ENCODE measurements at regions not wholly inside any gene's neighbourhood (a gene's known extent, or its start where the extent isn't known, plus 50 kb on each side); places are given as distances from the start of the nearest gene placed in this dataset.
"Not testable (repeated sequence)": the region's sequence is repeated elsewhere in the genome, so short reads cannot be mapped to it uniquely, and the experiment has no call there.

DNA sequence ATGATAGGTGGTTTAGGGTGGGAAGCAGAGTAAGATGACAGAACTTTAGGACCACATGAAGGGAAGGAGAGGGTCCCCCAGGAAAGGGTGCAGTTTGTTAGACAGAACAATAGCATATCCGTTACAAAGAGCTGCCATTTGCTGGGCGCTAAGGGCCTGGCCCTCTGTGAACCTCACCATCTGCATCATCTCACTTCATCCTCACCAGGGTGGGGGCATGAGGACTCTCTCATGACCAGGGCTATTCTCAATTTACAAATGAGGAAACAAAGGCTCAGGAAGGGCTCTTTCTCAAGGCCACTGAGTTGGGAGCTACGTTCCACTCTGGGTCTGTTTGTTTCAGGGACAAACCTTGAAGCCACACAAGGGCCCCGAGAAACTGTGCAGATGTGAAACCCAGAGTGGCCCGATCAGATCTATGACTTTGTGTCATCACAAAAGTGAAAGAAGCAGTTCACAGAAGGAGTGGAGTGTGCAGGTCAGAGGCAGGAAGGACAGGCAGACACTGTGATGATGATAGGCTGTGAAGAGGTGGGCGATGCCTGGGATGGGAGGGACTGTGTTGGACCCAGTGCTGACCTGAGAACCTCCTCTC is 304.8 kb upstream of the PLGLB2 start:
- H3K36me3 ChIP-seq; H3K27me3 ChIP-seq; intact Hi-C loops (cut with DNase I); H3K27ac ChIP-seq; ATAC-seq; H3K4me3 ChIP-seq; FAIRE-seq; H3K9me3 ChIP-seq; H3K4me1 ChIP-seq; DNase-seq: not testable (repeated sequence)
- 40 to 51% methylated on average over 5 of the region's 6 CpGs for WGBS, 2 donors

DNA sequence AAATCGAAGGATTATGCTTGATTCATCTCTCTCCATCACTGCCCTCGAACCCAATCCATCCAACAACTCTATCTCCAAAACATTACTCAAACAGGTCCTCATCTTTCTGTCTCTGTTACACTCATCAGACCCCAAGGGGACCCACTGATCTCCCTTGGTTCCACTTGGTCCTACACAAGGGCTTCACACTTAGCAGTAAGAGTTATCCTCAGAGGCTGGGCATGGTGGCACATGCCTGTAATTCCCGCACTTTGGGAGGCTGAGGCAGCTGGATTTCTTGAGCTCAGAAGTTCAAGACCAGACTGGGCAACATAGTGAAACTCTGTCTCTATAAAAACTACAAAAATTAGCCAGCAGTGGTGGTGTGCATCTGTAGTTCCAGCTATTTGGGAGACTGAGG is 302.9 kb upstream of the PLGLB2 start:
- H3K4me1 ChIP-seq; DNase-seq; H3K4me3 ChIP-seq; ATAC-seq; H3K27me3 ChIP-seq; FAIRE-seq; H3K9me3 ChIP-seq; H3K36me3 ChIP-seq; H3K27ac ChIP-seq; intact Hi-C loops (cut with DNase I): not testable (repeated sequence)
- 38 to 72% methylated on average over 3 of the region's 3 CpGs for WGBS, 2 donors

DNA sequence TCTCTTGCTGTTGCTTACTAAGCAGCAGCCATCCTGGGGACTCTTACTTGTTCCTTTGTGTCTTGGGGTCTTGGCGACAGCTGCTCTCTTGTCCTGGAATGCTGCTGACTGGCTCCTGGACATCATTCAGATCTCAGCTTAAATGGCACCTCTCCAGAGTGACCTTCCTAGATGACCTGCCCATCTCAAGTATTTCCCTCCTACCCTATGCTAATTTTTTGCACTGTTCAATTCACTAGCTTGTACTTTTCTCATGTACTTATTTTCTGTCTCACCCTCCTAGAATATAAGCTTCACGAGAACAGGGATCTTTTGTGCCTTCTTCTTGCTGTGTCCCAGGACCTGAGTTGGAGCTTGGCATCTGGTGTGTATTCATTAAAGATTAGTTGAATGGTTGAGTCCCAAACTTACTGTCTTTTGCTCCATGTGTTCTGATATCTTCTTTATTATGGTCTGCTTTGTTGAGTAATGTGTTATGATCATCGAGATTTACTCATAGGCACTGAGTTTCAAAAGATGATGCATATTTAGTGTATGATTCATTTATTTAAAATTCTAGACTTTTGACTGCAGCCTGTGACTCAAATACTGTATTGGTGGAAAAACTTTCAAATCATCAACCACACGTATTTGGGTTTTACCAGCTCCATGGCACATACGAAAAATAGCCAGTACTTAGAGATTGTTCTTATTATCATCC is 302.1 kb upstream of the PLGLB2 start:
- H3K4me3 ChIP-seq; FAIRE-seq; H3K27me3 ChIP-seq; H3K36me3 ChIP-seq; H3K27ac ChIP-seq; H3K9me3 ChIP-seq; intact Hi-C loops (cut with DNase I); DNase-seq; H3K4me1 ChIP-seq: not testable (repeated sequence)
- WGBS, 2 donors = 74 to 88% methylated on average over 2 of the region's 5 CpGs
- ATAC-seq = peak in 1 of 4 donors; percentile 37

DNA sequence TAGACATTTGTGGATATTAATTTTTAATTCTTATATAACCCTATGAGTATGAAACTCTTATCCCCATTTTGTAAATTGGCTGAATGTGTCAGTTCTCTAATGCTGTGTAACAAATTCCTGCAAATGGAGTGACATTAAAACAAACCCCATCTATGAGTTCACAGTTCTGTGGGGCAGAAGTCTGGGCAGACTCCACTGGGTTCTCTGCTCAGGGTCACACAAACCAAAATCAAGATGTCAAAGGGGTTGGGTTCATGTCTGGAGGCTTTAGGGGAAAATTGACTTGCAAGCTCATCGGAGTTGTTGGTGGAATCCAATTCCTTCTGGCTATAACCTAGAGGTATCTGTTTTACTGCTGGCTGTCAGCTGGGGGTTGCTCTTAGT is 301.6 kb upstream of the PLGLB2 start:
- H3K4me1 ChIP-seq; intact Hi-C loops (cut with DNase I); H3K4me3 ChIP-seq; H3K36me3 ChIP-seq; H3K27me3 ChIP-seq; ATAC-seq; FAIRE-seq; H3K9me3 ChIP-seq; DNase-seq; H3K27ac ChIP-seq: not testable (repeated sequence)
- no CpG with 5 or more reads among the region's 1 CpG for WGBS, 2 donors

DNA sequence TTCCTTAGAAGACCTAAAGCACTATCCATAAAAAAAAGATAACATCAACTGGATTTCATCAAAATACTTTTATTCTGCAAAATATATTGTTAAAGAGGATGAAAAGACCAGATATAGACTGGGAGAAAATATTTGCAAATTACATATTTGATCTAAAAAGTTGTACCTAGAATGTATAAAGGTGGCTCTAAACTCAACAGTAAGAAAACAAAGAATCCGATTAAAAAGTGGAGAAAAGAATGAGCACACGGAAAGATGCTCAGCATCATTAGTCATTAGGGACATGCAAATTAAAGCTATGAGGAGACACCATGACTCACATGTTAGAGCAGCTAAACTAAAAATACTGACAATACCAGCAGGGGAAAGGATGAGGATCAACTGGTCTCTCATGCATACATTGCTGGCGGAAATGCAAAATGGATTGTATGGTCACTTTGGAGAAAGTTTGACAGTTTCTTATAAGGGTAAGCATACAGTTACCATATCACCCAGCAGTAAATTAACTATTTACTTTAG is 298.4 kb upstream of the PLGLB2 start:
- H3K4me1 ChIP-seq; H3K9me3 ChIP-seq; H3K27me3 ChIP-seq; intact Hi-C loops (cut with DNase I); H3K27ac ChIP-seq; H3K36me3 ChIP-seq; DNase-seq; H3K4me3 ChIP-seq; FAIRE-seq; ATAC-seq: not testable (repeated sequence)
- WGBS, 2 donors = 83 to 91% methylated on average over 2 of the region's 3 CpGs

DNA sequence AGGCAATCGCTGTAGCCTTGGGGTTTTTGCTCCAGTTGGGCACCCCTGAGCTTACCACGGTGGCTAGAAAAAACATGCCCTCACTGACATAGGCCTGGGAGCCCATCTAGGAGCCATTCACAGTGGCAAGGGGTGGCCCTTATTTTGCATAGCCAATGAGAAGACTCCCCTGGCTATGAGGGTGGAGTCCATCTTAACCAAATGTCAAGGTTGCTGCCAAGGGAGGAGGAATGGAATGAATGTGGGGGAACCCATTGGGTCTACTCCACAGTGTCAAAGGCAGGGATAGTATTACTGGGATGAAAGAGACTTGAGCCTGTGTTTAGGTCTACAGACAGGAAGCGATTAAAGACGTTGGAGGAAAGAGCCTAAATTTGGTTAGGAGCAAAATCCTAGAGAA is 295.7 kb upstream of the PLGLB2 start:
- H3K27me3 ChIP-seq; ATAC-seq; DNase-seq; intact Hi-C loops (cut with DNase I); FAIRE-seq; H3K4me1 ChIP-seq; H3K4me3 ChIP-seq; H3K36me3 ChIP-seq; H3K27ac ChIP-seq; H3K9me3 ChIP-seq: not testable (repeated sequence)
- 85 to 91% methylated on average over 4 of the region's 4 CpGs for WGBS, 2 donors

DNA sequence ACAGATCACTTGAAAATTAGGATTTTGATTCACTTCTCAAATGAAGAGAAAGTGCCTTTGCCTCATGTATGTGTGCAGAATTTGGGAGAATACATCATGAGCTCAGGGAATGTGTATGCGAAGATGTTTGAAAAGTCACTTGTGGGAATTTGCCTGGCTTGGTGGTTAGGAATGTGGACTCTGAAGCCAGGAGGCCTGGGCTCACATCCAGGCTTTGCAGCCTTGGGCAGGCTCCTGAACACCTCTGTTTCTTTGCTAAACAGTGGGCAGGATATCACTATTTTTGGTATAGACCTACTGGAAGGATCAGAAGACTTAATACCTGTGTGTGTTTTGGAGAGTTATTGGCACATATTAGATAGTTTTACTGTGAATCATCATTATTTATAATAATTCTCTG is 295.0 kb upstream of the PLGLB2 start:
- intact Hi-C loops (cut with DNase I); H3K4me1 ChIP-seq; FAIRE-seq; H3K27me3 ChIP-seq; H3K9me3 ChIP-seq; H3K4me3 ChIP-seq; H3K36me3 ChIP-seq; H3K27ac ChIP-seq: not testable (repeated sequence)
- WGBS, 2 donors = 57 to 60% methylated on average over 1 of the region's 1 CpG
- ATAC-seq (peak in 2 of 4 donors; percentile 37 to 51), DNase-seq (peak in 3 of 6 donors; percentile 25 to 34 (median 26))

DNA sequence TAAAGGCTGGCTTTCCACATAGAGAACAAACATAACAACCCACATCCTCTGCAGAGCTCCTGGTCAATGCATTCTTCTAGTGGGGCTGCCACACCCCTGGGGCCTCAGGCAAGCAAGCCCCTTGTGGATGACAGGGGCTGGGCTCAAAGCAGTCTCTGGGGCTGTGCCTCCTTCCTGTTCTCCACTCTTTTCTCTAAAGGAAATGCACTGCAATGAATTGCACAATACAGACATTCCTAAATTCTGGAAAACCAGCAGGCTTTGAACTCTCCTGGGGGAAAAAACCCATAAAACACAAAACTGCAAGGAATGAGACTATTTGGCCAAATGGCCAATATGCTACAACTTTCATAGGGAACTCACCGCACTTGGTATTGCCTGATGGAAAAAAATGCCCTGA is 293.9 kb upstream of the PLGLB2 start:
- H3K4me3 ChIP-seq; H3K9me3 ChIP-seq; FAIRE-seq; ATAC-seq; H3K4me1 ChIP-seq; H3K36me3 ChIP-seq; H3K27me3 ChIP-seq; DNase-seq; intact Hi-C loops (cut with DNase I): not testable (repeated sequence)
- WGBS, 2 donors = 80 to 91% methylated on average over 1 of the region's 1 CpG
- H3K27ac ChIP-seq = peak overlapping the region in 2 of 4 donors; percentile 11 to 63

DNA sequence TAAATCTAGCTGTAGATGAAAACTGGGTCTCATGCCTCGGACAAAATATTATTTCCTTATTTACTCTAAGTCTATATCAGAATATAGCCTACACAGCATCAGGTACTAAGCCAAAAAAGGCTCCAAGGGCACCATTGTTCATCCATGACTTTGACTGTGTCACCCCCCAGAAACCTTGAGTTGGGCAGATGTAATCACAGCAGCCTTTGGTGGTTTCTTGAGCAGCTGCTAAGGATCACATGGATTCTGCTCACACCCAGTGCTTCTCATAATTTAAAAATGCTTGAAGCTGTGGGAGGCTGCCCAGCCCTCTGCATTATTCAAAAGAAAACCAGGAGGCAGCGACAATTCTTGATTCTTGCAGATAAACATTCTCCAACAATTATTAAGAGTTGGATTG is 293.5 kb upstream of the PLGLB2 start:
- H3K4me1 ChIP-seq; ATAC-seq; FAIRE-seq; H3K36me3 ChIP-seq; H3K9me3 ChIP-seq; DNase-seq; intact Hi-C loops (cut with DNase I); H3K27me3 ChIP-seq; H3K4me3 ChIP-seq: not testable (repeated sequence)
- H3K27ac ChIP-seq = peak overlapping the region in 2 of 4 donors; percentile 11 to 63
- WGBS, 2 donors = 40 to 59% methylated on average over 2 of the region's 2 CpGs

DNA sequence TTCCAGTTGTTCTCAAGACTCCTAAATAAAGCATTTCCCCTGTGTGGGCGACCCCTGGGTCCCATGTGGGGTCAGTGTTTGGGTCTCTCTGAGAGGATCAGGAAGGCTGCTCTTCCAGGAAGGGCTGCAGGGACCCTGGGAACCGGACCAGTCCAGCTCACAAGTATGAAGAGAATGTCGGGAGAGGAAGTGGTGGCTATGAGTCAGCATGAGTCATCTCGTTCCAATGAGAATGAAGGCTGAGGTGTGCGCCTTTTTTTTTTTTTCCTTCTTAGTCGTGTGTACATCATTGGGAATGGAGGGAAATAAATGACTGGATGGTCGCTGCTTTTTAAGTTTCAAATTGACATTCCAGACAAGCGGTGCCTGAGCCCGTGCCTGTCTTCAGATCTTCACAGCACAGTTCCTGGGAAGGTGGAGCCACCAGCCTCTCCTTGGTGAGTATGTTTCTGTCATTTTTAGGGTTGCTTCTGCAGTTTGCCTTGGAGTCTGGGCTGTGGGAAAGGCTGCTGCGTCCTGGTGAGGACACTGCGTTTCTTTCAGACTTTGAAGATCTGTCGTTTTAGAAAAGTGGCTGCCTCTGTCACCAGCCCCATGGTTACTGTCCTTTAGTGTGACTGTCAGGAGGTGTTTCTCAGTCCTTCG is 292.6 kb upstream of the PLGLB2 start:
- 11 to 25% methylated on average over 3 to 9 of the region's 13 CpGs for WGBS, 2 donors
- peak; percentile 90 to 93 (median 90) for ATAC-seq
- DNase-seq; H3K9me3 ChIP-seq; H3K36me3 ChIP-seq; H3K4me1 ChIP-seq; intact Hi-C loops (cut with DNase I); FAIRE-seq; H3K27me3 ChIP-seq: not testable (repeated sequence)
- Histone ChIP-seq H3K4me3 (peak overlapping the region in 1 of 4 donors; percentile 27), H3K27ac (peak overlapping the region in 3 of 4 donors; percentile 38 to 73 (median 57))

DNA sequence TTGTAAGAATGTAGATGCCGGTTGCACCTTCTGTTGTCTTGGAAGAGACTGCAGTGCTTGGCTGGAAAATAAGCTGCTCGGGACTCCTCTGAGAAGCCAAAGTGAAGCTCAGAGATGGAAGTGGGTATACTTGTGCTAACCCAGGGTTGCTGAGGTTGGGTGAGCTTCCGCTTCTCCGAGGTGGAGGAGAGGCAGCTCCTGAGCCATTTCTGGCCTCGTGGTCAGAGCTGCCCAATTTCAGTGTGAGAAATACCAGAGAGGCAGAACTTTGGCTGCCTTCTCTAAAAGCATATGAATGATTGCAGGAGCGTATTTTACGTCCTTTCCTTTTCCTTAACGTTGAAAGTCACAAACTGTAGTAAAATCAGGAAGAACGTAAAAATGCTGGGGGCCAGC is 292.0 kb upstream of the PLGLB2 start:
- Histone ChIP-seq H3K27ac (peak overlapping the region in 3 of 4 donors; percentile 38 to 73 (median 57)), H3K4me3 (peak overlapping the region in 1 of 4 donors; percentile 27)
- H3K9me3 ChIP-seq; FAIRE-seq; intact Hi-C loops (cut with DNase I); H3K36me3 ChIP-seq; H3K27me3 ChIP-seq; DNase-seq; H3K4me1 ChIP-seq: not testable (repeated sequence)
- ATAC-seq = peak; percentile 41 to 71 (median 57)
- 39 to 51% methylated on average over 4 of the region's 9 CpGs for WGBS, 2 donors

All from pancreas (tissue), 10 donors.